H1 (cell line): ENCODE measurements at regions not wholly inside any gene's neighbourhood (a gene's known extent, or its start where the extent isn't known, plus 50 kb on each side); places are given as distances from the start of the nearest gene placed in this dataset.

Experiments
- CEBPB ChIP-seq: IDR thresholded peaks from 2 replicates; pipeline ENCODE4 v1.6.1; 2012; ENCODE audit warnings: low read depth, low read length
- EP300 ChIP-seq, 2 experiments: IDR thresholded peaks; 1 replicate in 1 of 2; 2 replicates in 1 of 2; pipeline ENCODE4 v1.6.1; 2011 to 2012; ENCODE audit warnings: low read depth in 2 of 2, low read length in 2 of 2, mild to moderate bottlenecking in 2 of 2, borderline replicate concordance in 1 of 2, inconsistent platforms in 1 of 2, moderate library complexity in 1 of 2
- EZH2 ChIP-seq: fragments of 200-600 bp; sonication (generic); IDR thresholded peaks from 2 replicates; pipeline ENCODE4 v1.7.1; 2012; ENCODE audit warnings: low read depth, mild to moderate bottlenecking, moderate library complexity, low read length, inconsistent platforms; ENCODE audit not compliant: severe bottlenecking
- RAD21 ChIP-seq, 2 experiments: IDR thresholded peaks in 1 of 2; conservative IDR thresholded peaks in 1 of 2; 2 replicates each; pipeline ENCODE4 v1.6.1; 2011; ENCODE audit warnings: low read depth in 2 of 2, low read length in 2 of 2, improper control_type of control experiment in 1 of 2, inconsistent platforms in 1 of 2, mild to moderate bottlenecking in 1 of 2, moderate library complexity in 1 of 2
- TBP ChIP-seq: IDR thresholded peaks from 2 replicates; pipeline ENCODE4 v1.6.1; 2011; ENCODE audit warnings: low read depth, low read length, improper control_type of control experiment
- TF ChIP-seq, protein P1 (sequence below), 3 experiments: IDR thresholded peaks; 1 replicate in 2 of 3; 2 replicates in 1 of 3; pipeline versions ENCODE4 v1.5.1 to v1.6.1; 2011; ENCODE audit warnings: low read length in 3 of 3, mild to moderate bottlenecking in 3 of 3, inconsistent platforms in 2 of 3, low read depth in 1 of 3, moderate library complexity in 1 of 3; ENCODE audit not compliant: insufficient read depth in 1 of 3; ENCODE audit errors: control extremely low read depth in 1 of 3
- TF ChIP-seq, protein P2 (sequence below): IDR thresholded peaks from 2 replicates; pipeline ENCODE4 v1.6.1; 2012; ENCODE audit warnings: inconsistent platforms

DNA sequence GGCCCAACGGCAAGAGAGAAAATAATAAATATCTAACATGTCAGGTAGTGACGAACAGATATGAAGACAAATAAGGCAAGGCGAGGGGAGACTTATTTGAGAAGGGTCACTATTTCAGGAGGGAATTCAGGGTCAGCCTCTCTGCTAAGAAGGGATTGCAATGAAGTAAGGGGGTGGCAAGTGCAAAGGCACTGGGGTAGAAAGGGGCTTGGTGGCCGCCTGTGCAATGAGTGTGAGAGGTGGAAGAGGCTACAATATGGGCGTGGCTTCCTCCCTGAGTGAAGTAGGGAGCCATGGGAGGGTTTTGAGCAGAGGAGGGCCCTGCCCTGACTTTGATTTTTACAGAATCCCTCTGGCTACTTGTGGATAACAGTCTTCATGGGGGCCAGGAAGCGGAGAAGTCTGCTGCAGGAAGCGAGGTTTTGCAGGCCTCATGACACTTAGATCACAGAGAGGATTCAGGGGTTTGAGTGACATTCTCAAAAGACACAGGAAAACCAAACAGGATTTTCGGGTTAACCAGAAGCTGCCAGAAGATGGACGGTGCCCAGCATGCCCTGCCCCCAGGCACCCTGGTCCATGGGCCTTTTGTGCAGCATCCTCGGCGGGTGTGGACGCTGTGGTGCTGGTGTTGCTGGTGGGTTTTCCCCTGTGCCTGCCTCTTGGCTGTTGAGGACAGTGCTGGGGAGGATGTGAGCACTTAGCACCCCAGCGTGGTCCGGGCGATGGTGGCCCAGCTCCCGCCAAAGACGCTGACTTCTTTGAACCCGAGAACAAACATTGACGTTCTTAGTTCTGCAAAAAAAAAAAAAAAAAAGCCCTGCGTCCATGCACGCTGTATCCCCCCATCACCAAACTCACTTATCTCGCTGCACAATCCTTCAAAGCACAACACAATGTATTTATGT is 124.2 kb upstream of the PTPN1 start:
- TF ChIP-seq, protein P1, sequence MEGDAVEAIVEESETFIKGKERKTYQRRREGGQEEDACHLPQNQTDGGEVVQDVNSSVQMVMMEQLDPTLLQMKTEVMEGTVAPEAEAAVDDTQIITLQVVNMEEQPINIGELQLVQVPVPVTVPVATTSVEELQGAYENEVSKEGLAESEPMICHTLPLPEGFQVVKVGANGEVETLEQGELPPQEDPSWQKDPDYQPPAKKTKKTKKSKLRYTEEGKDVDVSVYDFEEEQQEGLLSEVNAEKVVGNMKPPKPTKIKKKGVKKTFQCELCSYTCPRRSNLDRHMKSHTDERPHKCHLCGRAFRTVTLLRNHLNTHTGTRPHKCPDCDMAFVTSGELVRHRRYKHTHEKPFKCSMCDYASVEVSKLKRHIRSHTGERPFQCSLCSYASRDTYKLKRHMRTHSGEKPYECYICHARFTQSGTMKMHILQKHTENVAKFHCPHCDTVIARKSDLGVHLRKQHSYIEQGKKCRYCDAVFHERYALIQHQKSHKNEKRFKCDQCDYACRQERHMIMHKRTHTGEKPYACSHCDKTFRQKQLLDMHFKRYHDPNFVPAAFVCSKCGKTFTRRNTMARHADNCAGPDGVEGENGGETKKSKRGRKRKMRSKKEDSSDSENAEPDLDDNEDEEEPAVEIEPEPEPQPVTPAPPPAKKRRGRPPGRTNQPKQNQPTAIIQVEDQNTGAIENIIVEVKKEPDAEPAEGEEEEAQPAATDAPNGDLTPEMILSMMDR (IDR thresholded peaks at IDR 0.05; ENCODE audit: control extremely low read depth in 1 of 3, insufficient read depth in 1 of 3, low read depth in 1 of 3, low read length in 3 of 3), result no peak
- TF ChIP-seq CEBPB (no peak), EZH2 (no peak), EP300 (IDR thresholded peaks at IDR 0.05; ENCODE audit: borderline replicate concordance in 1 of 2, low read depth in 2 of 2, low read length in 2 of 2) (no peak), RAD21 (IDR thresholded peaks at IDR 0.05 in 1 of 2, conservative IDR thresholded peaks at IDR 0.05 in 1 of 2; ENCODE audit: low read depth in 2 of 2, low read length in 2 of 2) (no peak), TBP (no peak)
- TF ChIP-seq, protein P2, sequence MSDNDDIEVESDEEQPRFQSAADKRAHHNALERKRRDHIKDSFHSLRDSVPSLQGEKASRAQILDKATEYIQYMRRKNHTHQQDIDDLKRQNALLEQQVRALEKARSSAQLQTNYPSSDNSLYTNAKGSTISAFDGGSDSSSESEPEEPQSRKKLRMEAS, result no peak
